ENCODE measurements at regions not wholly inside any gene's neighbourhood (a gene's known extent, or its start where the extent isn't known, plus 50 kb on each side); places are given as distances from the start of the nearest gene placed in this dataset.

- Histone ChIP-seq H3K4me1 (no peaks in the 10 kb centered on the region), H3K27me3 (no peaks in the 10 kb centered on the region), H3K27ac (no peak overlapping the region), H3K36me3 (no peaks in the 10 kb centered on the region), H3K4me3 (no peak overlapping the region), H3K9me3 (no peaks in the 10 kb centered on the region), H3K9ac (ENCODE audit: low read depth in 2 of 2, low read length in 2 of 2) (no peak overlapping the region)
- no peak for TF ChIP-seq CTCF (IDR thresholded peaks at IDR 0.05)
- intact Hi-C loops (cut with DNase I) = no loop called here
- DNase-seq = no peak
Measured at GRCh38 chr7:67705850-67706249, 709.2 kb downstream of the TYW1 start.

GRCh38 chr7:67711706-67712105 is 715.1 kb downstream of the TYW1 start:
- Histone ChIP-seq H3K4me1 (no peaks in the 10 kb centered on the region), H3K27ac (no peak overlapping the region), H3K27me3 (no peaks in the 10 kb centered on the region), H3K36me3 (no peaks in the 10 kb centered on the region), H3K9ac (ENCODE audit: low read depth in 2 of 2, low read length in 2 of 2) (no peak overlapping the region), H3K4me3 (no peak overlapping the region), H3K9me3 (no peaks in the 10 kb centered on the region)
- intact Hi-C loops (cut with DNase I) = no loop called here
- no peak for DNase-seq
- no peak for TF ChIP-seq CTCF (IDR thresholded peaks at IDR 0.05)

- no peak overlapping the region for H3K9ac ChIP-seq (ENCODE audit: low read depth in 2 of 2, low read length in 2 of 2)
- TF ChIP-seq CTCF (IDR thresholded peaks at IDR 0.05) = no peak
- H3K9me3 ChIP-seq = no peaks in the 10 kb centered on the region
- H3K27ac ChIP-seq = no peak overlapping the region
- H3K4me3 ChIP-seq = no peak overlapping the region
- no peaks in the 10 kb centered on the region for H3K4me1 ChIP-seq
- no peaks in the 10 kb centered on the region for H3K27me3 ChIP-seq
- intact Hi-C loops (cut with DNase I) = no loop called here
- no peaks in the 10 kb centered on the region for H3K36me3 ChIP-seq
- DNase-seq = no peak
Measured at GRCh38 chr7:67713451-67714056, 716.9 kb downstream of the TYW1 start.

- no peak for DNase-seq
- H3K4me1 ChIP-seq = no peaks in the 10 kb centered on the region
- intact Hi-C loops (cut with DNase I) = no loop called here
- no peaks in the 10 kb centered on the region for H3K9me3 ChIP-seq
- no peaks in the 10 kb centered on the region for H3K36me3 ChIP-seq
- no peak overlapping the region for H3K4me3 ChIP-seq
- H3K27me3 ChIP-seq = no peaks in the 10 kb centered on the region
- TF ChIP-seq CTCF (IDR thresholded peaks at IDR 0.05) = no peak
- H3K27ac ChIP-seq = no peak overlapping the region
- no peak overlapping the region for H3K9ac ChIP-seq (ENCODE audit: low read depth in 2 of 2, low read length in 2 of 2)
Measured at GRCh38 chr7:67716729-67717128, 720.1 kb downstream of the TYW1 start.

- DNase-seq = no peak
Measured at GRCh38 chr7:67723591-67723990, 727.0 kb downstream of the TYW1 start.

More at GRCh38 chr7:67723591-67723990, 727.0 kb downstream of the TYW1 start:
- H3K4me3 ChIP-seq = no peak overlapping the region
- H3K4me1 ChIP-seq = no peaks in the 10 kb centered on the region
- no peak overlapping the region for H3K9ac ChIP-seq (ENCODE audit: low read depth in 2 of 2, low read length in 2 of 2)
- no peak for TF ChIP-seq CTCF (IDR thresholded peaks at IDR 0.05)
- H3K36me3 ChIP-seq = no peaks in the 10 kb centered on the region
- H3K27me3 ChIP-seq = no peaks in the 10 kb centered on the region
- intact Hi-C loops (cut with DNase I) = no loop called here
- no peaks in the 10 kb centered on the region for H3K9me3 ChIP-seq
- no peak overlapping the region for H3K27ac ChIP-seq

All from colonic mucosa (tissue), 4 donors.